ENCODE measurements at regions not wholly inside any gene's neighbourhood (a gene's known extent, or its start where the extent isn't known, plus 50 kb on each side); places are given as distances from the start of the nearest gene placed in this dataset.

GRCh38 chr2:199118673-199119112 is 339.0 kb downstream of the SATB2 start:
- H3K4me1 Mint-ChIP-seq (ENCODE audit: low read depth in 2 of 2) = no peaks in the 10 kb centered on the region
- ATAC-seq (replicated peaks) (no peak), DNase-seq (no peak)
- no peak overlapping the region for H3K4me3 Mint-ChIP-seq
- no peak overlapping the region for H3K27ac Mint-ChIP-seq
- peaks cover 7 to 11% of the 10 kb centered on the region in 2 donors for H3K9me3 Mint-ChIP-seq
- H3K36me3 Mint-ChIP-seq (ENCODE audit: insufficient read depth) = no peaks in the 10 kb centered on the region
- H3K27me3 Mint-ChIP-seq = no peaks in the 10 kb centered on the region

DNA sequence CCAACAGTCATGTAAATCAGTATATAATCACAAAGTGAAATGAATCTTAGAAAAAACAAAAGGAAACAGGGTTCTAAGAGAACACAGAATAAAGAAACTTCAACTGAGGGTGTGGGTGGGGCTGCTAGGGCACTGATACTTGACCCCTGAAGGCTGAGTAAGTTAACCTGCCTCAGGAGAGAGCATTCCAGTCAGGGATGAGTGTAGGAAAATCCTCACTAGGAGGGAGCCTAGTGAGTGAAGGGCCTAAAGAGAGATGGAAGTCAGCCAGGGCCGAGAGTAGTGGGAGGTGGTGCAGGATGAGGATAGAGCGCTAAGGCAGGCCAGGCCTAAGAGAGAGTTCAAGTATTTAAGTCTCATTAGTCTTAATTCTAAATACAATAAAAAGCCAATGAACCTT is 342.6 kb downstream of the SATB2 start:
- Mint-ChIP-seq H3K36me3 (ENCODE audit: insufficient read depth) (no peaks in the 10 kb centered on the region), H3K27me3 (no peaks in the 10 kb centered on the region)
- no peak for DNase-seq

DNA sequence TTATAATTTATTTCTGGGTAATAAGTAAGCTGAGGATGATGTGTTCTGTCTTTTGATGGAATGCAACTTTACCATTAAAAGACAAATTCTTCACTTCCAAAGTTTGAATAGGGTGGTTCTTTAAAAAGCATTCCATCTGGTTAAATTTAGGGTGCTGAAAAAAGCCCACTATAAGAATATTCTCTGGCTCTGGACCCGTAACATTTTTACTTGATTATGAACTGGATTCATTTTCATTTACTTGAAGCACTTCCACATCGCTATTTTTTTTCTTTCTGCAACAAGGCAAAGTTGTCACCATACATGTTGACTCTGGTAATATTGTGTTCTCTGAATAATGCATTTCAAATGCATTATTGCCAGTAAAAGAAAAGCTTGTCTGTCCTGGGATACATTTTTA is 344.6 kb downstream of the SATB2 start:
- ATAC-seq (replicated peaks) = no peak
- Mint-ChIP-seq H3K36me3 (ENCODE audit: insufficient read depth) (no peaks in the 10 kb centered on the region), H3K9me3 (peaks cover 4 to 15% of the 10 kb centered on the region in 2 donors), H3K4me1 (ENCODE audit: low read depth in 2 of 2) (no peaks in the 10 kb centered on the region), H3K4me3 (no peak overlapping the region), H3K27me3 (no peaks in the 10 kb centered on the region), H3K27ac (no peak overlapping the region)
- no peak for DNase-seq

More for the DNA sequence above, 342.6 kb downstream of the SATB2 start:
- ATAC-seq (replicated peaks) = no peak
- no peak overlapping the region for H3K4me3 Mint-ChIP-seq
- H3K27ac Mint-ChIP-seq = no peak overlapping the region
- no peaks in the 10 kb centered on the region for H3K4me1 Mint-ChIP-seq (ENCODE audit: low read depth in 2 of 2)
- peaks cover 7 to 8% of the 10 kb centered on the region in 2 donors for H3K9me3 Mint-ChIP-seq

DNA sequence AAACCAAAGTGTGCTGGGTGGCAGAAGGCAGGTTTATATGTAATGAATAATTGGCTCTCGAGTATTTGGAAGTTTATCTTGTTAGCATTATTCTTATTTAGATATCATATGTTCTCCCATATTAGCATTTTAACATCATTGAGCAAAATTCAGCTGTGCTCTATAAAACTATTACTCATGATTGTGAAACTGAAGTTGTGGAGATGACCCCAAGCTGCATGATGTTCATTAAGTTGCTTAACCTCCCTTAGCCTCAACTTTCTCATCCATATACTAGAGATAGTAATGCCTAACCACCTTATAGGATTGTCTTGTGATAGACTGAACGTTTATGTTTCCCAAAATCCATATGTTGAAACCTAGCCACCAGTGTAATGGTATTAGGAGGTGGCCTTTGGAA is 346.3 kb downstream of the SATB2 start:
- no peak overlapping the region for H3K4me3 Mint-ChIP-seq

DNA sequence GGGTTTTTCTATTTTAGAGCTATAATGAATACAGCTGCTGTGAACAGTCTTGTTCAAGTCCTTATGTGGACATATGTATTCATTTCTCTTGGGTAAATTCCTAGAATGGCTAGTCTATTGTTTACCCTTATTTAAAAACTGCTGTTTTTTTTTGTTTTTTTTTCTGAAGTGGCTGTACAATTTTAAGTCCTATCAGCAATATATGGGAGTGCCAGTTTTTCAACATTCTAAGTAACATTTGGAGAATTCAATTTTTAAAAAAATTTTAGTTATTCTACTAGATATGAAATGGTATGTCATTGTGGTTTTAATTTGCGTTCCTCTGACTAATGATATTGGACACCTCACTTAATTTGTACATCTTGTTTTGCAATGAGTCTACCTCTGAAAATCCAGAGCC is 349.7 kb downstream of the SATB2 start:
- H3K27me3 Mint-ChIP-seq = no peaks in the 10 kb centered on the region
- no peak overlapping the region for H3K4me3 Mint-ChIP-seq
- no peaks in the 10 kb centered on the region for H3K36me3 Mint-ChIP-seq (ENCODE audit: insufficient read depth)
- ATAC-seq (replicated peaks) (no peak), DNase-seq (no peak)
- no peak overlapping the region for H3K27ac Mint-ChIP-seq
- H3K4me1 Mint-ChIP-seq (ENCODE audit: low read depth in 2 of 2) = no peaks in the 10 kb centered on the region
- peaks cover 0 to 8% of the 10 kb centered on the region in 2 donors for H3K9me3 Mint-ChIP-seq

More for the DNA sequence above, 346.3 kb downstream of the SATB2 start:
- Mint-ChIP-seq H3K27me3 (no peaks in the 10 kb centered on the region), H3K27ac (no peak overlapping the region), H3K9me3 (peaks cover 4 to 15% of the 10 kb centered on the region in 2 donors), H3K4me1 (ENCODE audit: low read depth in 2 of 2) (no peaks in the 10 kb centered on the region), H3K36me3 (ENCODE audit: insufficient read depth) (no peaks in the 10 kb centered on the region)
- DNase-seq (no peak), ATAC-seq (replicated peaks) (no peak)

DNA sequence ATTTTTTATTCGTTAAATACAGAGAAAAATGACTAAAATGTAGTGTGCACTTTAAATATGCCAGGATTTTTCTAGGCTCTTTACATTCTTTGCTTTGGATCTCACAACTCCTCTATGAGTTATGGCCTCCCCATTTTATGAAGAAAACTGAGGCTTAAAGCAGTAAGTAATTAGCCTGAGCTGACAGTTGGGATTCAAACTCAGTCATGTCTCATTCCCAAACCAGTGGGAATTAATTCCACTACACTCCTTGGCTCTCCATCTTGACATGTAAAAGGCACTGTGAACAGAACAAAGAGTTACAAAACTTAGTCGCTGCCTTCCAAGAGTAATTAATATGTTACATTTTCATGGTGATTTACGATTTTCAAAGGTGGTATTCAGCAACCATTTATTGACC is 351.9 kb downstream of the SATB2 start:
- Mint-ChIP-seq H3K36me3 (ENCODE audit: insufficient read depth) (no peaks in the 10 kb centered on the region), H3K9me3 (peaks cover 0 to 8% of the 10 kb centered on the region in 2 donors), H3K27ac (no peak overlapping the region), H3K27me3 (no peaks in the 10 kb centered on the region), H3K4me1 (ENCODE audit: low read depth in 2 of 2) (no peaks in the 10 kb centered on the region), H3K4me3 (no peak overlapping the region)
- DNase-seq = no peak
- no peak for ATAC-seq (replicated peaks)

DNA sequence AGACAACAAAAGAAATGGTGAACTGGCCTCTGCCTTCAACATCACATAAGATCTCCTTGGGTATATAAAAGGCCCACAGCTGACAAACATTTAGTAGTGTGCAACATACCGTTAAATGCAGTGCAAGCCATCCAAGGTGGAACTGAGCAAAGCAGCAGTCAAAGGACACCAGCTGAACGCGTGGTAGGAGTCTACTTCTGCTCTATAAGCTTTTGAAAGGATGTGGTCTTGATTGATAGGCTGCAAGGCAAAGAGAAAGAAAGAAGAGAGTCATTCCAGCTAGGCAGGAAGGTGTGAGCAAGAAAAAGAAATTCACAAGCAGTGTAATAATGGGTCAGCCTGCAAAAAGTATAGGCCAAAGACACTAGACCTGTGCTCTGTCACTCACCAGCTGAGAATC is 356.3 kb downstream of the SATB2 start:
- DNase-seq (no peak), ATAC-seq (replicated peaks) (no peak)
- Mint-ChIP-seq H3K9me3 (no peaks in the 10 kb centered on the region), H3K4me1 (ENCODE audit: low read depth in 2 of 2) (no peaks in the 10 kb centered on the region), H3K27ac (no peak overlapping the region), H3K36me3 (ENCODE audit: insufficient read depth) (no peaks in the 10 kb centered on the region), H3K4me3 (no peak overlapping the region), H3K27me3 (no peaks in the 10 kb centered on the region)

DNA sequence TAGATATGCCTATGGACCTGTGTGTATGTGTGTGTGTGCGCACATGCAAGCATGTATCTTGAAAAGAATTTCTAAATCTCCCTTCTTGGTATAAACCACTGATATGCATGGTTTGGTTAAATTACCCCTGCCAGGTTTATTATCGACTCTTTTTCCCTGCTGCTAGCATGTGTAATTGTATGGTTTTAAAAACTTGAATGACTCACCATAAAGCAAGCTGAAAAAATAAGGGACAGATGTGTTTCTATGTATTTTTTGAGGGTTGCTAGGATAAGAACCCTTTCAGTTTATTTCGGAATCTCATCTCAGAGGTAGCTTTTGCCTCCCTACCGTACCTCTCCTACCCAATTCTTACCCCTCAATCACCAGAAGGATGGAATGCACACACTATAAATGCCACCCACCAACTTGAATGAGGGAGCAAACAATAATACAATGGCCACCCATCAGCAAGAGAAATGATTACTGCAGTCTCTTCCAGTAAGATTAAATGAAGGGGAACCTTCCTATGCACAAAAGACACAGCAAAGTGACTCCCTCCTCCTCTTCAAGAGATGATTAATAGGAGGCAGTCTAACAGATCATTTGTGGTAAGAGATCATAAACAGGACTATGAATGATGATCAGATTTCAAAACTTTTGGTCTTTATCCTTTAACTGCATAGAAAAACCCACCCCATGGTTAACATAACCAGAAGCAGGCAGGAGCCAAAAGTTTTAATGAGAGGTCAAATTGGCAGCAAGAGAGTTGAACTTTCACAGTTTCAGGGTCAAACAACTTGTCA is 357.2 kb downstream of the SATB2 start:
- no peak overlapping the region for H3K27ac Mint-ChIP-seq
- H3K4me1 Mint-ChIP-seq (ENCODE audit: low read depth in 2 of 2) = no peaks in the 10 kb centered on the region
- H3K9me3 Mint-ChIP-seq = no peaks in the 10 kb centered on the region
- DNase-seq (no peak), ATAC-seq (replicated peaks) (no peak)
- no peaks in the 10 kb centered on the region for H3K36me3 Mint-ChIP-seq (ENCODE audit: insufficient read depth)
- H3K4me3 Mint-ChIP-seq = no peak overlapping the region
- no peaks in the 10 kb centered on the region for H3K27me3 Mint-ChIP-seq

GRCh38 chr2:199092419-199092818 is 365.3 kb downstream of the SATB2 start:
- H3K36me3 Mint-ChIP-seq (ENCODE audit: insufficient read depth) = no peaks in the 10 kb centered on the region
- H3K4me1 Mint-ChIP-seq (ENCODE audit: low read depth in 2 of 2) = no peaks in the 10 kb centered on the region
- H3K9me3 Mint-ChIP-seq = peaks cover 0 to 8% of the 10 kb centered on the region in 2 donors
- DNase-seq = no peak
- no peak overlapping the region for H3K27ac Mint-ChIP-seq
- H3K27me3 Mint-ChIP-seq = no peaks in the 10 kb centered on the region
- H3K4me3 Mint-ChIP-seq = no peak overlapping the region
- no peak for ATAC-seq (replicated peaks)

- no peak overlapping the region for H3K27ac Mint-ChIP-seq
- DNase-seq (no peak), ATAC-seq (replicated peaks) (no peak)
- H3K36me3 Mint-ChIP-seq (ENCODE audit: insufficient read depth) = no peaks in the 10 kb centered on the region
- no peaks in the 10 kb centered on the region for H3K27me3 Mint-ChIP-seq
- H3K4me1 Mint-ChIP-seq (ENCODE audit: low read depth in 2 of 2) = no peaks in the 10 kb centered on the region
- no peak overlapping the region for H3K4me3 Mint-ChIP-seq
- H3K9me3 Mint-ChIP-seq = peaks cover 0 to 2% of the 10 kb centered on the region in 2 donors
Observed at GRCh38 chr2:199085261-199085660, 372.5 kb downstream of the SATB2 start.

GRCh38 chr2:199070322-199070949 is 387.3 kb downstream of the SATB2 start:
- H3K27ac Mint-ChIP-seq = no peak overlapping the region
- H3K9me3 Mint-ChIP-seq = peaks cover 10 to 15% of the 10 kb centered on the region in 2 donors
- H3K4me3 Mint-ChIP-seq = no peak overlapping the region
- DNase-seq = no peak
- ATAC-seq (replicated peaks) = no peak
- H3K27me3 Mint-ChIP-seq = no peaks in the 10 kb centered on the region
- H3K36me3 Mint-ChIP-seq (ENCODE audit: insufficient read depth) = no peaks in the 10 kb centered on the region
- no peaks in the 10 kb centered on the region for H3K4me1 Mint-ChIP-seq (ENCODE audit: low read depth in 2 of 2)

- Mint-ChIP-seq H3K27ac (no peak overlapping the region), H3K4me3 (no peak overlapping the region), H3K9me3 (peaks cover 7 to 9% of the 10 kb centered on the region in 2 donors), H3K27me3 (no peaks in the 10 kb centered on the region), H3K4me1 (ENCODE audit: low read depth in 2 of 2) (no peaks in the 10 kb centered on the region), H3K36me3 (ENCODE audit: insufficient read depth) (no peaks in the 10 kb centered on the region)
- ATAC-seq (replicated peaks) (no peak), DNase-seq (no peak)
Observed at GRCh38 chr2:199064201-199064600, 393.5 kb downstream of the SATB2 start.

DNA sequence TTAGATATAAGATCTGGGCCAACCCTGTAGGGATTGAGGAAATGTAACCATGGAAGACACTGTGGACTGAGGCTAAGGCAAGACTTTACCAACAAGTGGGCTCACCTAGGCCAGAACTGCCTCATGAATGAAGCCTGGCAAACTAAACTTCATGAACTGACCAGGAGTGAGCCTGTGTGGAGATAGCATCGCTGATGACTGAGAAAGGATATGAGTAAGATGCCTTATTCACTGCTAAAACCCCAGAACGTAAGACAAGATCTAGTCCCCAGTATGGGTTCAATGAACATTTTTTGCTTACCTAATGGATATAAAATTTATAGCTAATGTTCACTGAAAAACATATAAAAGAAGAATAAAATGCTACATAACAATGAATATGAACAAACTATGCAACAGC is 399.8 kb downstream of the SATB2 start:
- no peak overlapping the region for H3K4me3 Mint-ChIP-seq
- H3K4me1 Mint-ChIP-seq (ENCODE audit: low read depth in 2 of 2) = no peaks in the 10 kb centered on the region
- no peaks in the 10 kb centered on the region for H3K27me3 Mint-ChIP-seq
- no peak for DNase-seq
- no peak overlapping the region for H3K27ac Mint-ChIP-seq
- no peak for ATAC-seq (replicated peaks)
- H3K9me3 Mint-ChIP-seq = peaks cover 3 to 17% of the 10 kb centered on the region in 2 donors
- H3K36me3 Mint-ChIP-seq (ENCODE audit: insufficient read depth) = no peaks in the 10 kb centered on the region

GRCh38 chr2:199055336-199055735 is 402.4 kb downstream of the SATB2 start:
- ATAC-seq (replicated peaks) (no peak), DNase-seq (no peak)
- Mint-ChIP-seq H3K36me3 (ENCODE audit: insufficient read depth) (no peaks in the 10 kb centered on the region), H3K9me3 (peaks cover 2 to 17% of the 10 kb centered on the region in 2 donors), H3K27me3 (no peaks in the 10 kb centered on the region), H3K4me1 (ENCODE audit: low read depth in 2 of 2) (no peaks in the 10 kb centered on the region), H3K27ac (no peak overlapping the region), H3K4me3 (no peak overlapping the region)
